ENCODE measurements at regions not wholly inside any gene's neighbourhood (a gene's known extent, or its start where the extent isn't known, plus 50 kb on each side); places are given as distances from the start of the nearest gene placed in this dataset.
"Not testable (repeated sequence)": the region's sequence is repeated elsewhere in the genome, so short reads cannot be mapped to it uniquely, and the experiment has no call there.

GRCh38 chr9:1875251-1875851, 139.8 kb upstream of the SMARCA2 start:
- DNase-seq (ENCODE audit: low read depth), result no peak

DNA sequence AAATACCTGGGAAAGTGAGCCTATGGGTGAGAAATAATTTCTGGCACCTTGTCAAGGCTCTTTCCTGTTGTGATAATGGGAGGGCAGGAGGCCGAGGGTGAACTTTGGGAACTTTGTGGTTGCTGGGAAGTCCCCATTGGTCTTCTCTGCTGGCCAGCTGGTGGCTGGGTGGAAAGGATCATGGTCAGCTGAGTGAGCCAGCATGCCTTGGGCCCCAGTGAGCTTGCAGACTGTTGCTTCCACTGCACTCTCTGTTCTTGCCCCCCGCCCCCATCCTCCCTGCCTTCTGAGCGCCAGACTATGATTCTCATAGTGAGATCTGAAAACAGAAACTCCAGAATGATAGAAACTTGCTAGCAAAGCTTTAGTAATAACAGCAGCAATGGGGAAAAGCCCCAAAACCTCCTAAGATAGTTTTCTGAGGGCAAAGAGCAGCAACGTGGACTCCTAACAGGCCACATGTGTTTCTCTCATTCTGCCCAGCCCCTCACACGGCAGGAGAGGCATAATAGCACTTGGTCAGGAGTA, 139.2 kb upstream of the SMARCA2 start:
- no peak for DNase-seq (ENCODE audit: low read depth)

DNA sequence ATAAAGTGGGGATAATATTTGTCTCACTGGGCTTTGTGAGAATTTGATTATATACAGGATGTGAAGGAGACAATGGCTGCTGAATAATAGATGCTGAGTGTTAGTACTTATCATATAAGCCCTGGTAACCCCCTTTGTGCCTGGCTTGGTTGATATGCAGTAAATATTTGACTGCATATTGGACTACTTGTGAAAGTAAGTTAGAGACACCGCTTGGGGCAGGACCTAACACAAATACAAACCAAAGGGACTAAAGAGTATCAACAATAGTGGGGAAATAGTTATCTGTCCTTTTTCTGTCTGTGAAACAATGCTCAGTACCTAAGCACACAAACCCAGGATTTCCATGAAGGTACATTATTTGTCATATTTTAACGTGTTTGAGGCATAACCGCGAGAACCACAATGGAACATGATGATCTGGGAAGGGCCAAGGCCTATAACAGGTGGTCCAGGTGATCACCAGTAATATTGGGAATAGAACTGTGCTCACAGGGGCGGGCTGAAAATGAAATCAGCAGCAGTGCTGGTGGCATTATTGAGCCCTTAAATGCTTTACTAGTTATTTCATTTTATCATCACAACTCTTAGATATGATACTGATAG, 138.2 kb upstream of the SMARCA2 start:
- no peak for DNase-seq (ENCODE audit: low read depth)

DNA sequence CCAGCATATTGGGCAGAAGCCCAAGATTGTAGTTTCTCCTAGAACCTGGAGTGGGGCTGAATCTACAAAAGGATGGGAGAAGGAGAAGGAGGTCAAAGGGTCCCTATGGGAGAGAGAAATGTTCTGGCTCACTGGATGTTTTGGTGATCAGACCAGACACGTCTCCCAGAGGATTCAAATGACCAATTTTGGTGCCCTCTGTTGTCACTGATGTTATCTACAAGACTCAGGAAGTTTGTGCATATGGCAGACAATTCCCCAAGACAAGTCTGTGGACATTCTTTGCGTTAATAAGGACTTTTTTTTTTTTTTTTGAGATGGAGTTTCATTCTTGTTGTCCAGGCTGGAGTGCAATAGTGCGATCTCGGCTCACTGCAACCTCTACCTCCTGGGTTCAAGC, 137.2 kb upstream of the SMARCA2 start:
- DNase-seq (ENCODE audit: low read depth), result no peak

DNA sequence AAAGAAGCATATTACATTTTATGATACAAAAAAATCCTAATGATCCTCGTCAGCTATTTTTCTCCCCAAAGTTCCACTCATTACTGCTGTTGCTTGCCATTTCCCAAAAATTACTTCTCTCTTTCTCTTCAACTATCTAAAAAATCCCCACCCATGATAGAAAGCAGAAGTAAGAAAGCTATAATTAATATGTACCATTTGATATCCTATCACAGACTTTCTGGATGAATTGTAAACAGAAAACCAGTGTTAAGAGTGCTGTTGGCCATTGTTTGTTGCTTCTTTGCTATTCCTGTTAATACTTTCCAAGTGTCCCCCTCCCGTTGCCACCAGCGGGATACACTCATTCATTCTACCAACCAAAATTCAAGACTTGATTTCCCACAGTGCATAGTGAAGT, 136.3 kb upstream of the SMARCA2 start:
- DNase-seq (ENCODE audit: low read depth), result no peak

DNA sequence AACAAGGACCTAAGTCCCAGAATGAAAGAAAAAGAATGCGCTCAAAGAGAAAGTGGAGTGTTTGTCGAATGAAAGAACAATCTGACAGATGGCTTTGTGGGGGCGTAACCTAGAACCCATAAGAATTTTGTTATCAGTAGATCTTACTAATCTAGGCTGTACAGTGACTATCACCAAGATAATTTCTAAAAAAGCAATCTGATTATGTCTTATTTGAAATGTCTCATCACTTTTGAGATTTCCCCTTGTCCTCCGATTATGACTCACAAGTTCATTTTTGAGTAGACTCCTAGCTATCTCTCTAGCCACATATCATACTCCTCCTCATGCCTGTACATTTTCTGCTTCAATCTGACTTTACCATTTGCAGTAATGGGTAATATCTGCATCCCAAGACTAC, 135.6 kb upstream of the SMARCA2 start:
- DNase-seq (ENCODE audit: low read depth), result no peak

- no peak for DNase-seq (ENCODE audit: low read depth)
These were observed 135.0 kb upstream of the SMARCA2 start for GRCh38 chr9:1880038-1880565.

DNA sequence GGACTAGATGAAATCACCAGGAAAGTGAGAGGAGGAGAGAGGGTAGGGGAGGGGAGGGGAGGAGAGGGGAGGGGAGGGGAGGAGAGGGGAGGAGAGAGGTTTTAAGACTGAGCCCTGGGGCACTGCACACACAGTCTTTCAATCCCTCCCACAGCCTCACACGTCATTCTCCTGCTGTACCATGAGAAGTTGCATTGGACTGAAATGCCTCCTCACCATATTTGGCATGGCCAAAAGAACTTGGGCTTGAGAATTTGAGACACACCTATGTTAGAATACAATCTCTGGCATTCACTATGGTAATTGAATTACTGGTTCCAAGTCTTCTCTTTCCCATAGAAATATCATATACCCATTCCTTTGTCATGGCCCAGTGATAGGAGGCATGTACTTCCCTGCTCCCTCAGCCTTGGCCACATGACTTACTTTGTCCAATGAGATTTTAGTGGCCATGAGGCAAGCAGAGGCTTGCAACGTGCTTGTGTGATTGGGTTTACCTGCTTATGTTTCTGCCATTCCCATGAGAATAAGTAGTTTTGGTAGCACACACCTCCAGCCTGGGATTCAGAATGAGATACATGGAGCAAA, 133.3 kb upstream of the SMARCA2 start:
- DNase-seq (ENCODE audit: low read depth), result no peak

GRCh38 chr9:1882711-1883403, 132.3 kb upstream of the SMARCA2 start:
- DNase-seq (ENCODE audit: low read depth), result no peak

DNA sequence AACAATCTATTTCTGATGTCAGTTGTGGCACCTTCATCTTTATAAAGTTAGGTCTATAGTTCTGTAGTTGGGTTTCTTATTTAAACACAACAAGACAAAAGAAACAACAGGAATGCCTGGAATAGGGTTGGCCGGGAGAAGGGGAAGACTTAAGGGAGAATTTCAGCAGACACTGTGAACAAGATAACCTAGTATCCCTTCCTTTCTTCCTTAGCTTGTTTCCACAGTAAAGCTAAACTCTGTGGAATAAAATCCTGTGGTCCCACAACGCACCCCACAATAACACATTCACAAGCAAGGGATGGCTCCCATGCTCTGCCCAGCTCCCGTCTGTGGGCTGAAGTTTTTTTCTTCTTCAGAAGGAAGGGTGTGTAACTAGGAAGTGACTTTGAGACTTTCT, 124.9 kb upstream of the SMARCA2 start:
- no peak for DNase-seq (ENCODE audit: low read depth)

DNA sequence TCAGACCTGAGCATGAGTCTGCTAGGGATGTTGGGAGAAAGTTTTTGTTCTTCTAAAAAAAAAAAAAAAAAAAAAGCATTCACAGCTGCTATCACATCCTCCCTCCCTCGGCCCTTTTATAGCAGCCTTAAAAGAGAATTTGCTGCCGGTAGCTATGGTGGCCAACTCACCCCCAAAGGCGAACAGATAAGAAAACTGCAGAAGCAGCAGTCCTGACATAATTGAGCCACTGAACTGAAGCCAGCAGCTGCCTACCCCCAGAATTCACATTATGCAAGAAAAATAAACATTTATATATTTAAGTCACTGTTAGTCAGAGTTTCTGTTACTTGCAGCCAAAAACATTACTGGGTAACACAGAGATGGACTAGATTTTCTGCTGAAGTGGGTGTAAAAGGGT, 124.3 kb upstream of the SMARCA2 start:
- DNase-seq (ENCODE audit: low read depth), result no peak

GRCh38 chr9:1903080-1903704, 112.0 kb upstream of the SMARCA2 start:
- DNase-seq (ENCODE audit: low read depth), result not testable (repeated sequence)

DNA sequence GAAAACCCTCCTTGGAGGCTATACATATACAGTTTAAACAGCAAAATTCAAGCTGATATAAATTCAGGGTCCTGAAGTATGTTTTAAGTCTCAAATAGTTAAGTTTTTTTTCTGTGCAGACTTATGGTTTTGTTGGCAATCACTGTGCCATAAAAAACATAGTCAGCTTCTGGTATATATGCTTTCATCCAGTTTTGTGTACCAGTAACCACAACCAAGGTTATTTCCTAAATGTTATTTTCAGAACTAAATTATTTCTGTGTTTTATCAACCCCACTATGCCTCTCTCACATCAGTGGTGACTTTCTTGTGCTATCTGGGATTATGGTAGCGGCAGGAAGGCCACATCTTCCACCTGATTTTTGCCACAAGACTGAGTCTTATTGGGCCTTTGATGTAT, 107.7 kb upstream of the SMARCA2 start:
- DNase-seq (ENCODE audit: low read depth), result no peak

GRCh38 chr9:1909322-1909721, 105.8 kb upstream of the SMARCA2 start:
- DNase-seq (ENCODE audit: low read depth), result no peak

- no peak for DNase-seq (ENCODE audit: low read depth)
These were observed 104.8 kb upstream of the SMARCA2 start for GRCh38 chr9:1910269-1910811.

- no peak for DNase-seq (ENCODE audit: low read depth)
These were observed 101.4 kb upstream of the SMARCA2 start for GRCh38 chr9:1913631-1914330.

GRCh38 chr9:1916095-1916494, 99.1 kb upstream of the SMARCA2 start:
- no peak for DNase-seq (ENCODE audit: low read depth)

- no peak for DNase-seq (ENCODE audit: low read depth)
These were observed 98.5 kb upstream of the SMARCA2 start for GRCh38 chr9:1916655-1917054.

- DNase-seq (ENCODE audit: low read depth), result no peak
These were observed 97.7 kb upstream of the SMARCA2 start for GRCh38 chr9:1917396-1917935.

DNA sequence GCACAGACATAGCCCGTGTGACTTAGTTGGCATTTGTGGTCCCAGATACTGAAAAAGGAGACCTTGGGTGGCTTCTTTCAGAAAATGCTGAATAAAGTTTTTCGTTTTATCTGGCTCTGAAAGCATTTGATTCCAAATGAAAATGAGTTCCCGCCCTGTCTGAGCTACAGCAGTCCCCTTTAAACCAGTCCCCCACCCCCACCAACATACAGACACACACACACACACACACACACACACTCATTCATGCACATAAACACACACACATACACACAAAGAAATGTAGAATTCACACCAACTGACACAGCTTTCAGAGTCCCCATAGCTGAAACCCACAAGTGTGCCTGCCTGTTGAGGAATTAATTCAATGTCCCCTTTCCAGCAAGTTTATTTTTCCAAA, 97.0 kb upstream of the SMARCA2 start:
- no peak for DNase-seq (ENCODE audit: low read depth)

GRCh38 chr9:1918622-1919021, 96.5 kb upstream of the SMARCA2 start:
- DNase-seq (ENCODE audit: low read depth), result no peak

Measured in T follicular helper cell (primary cell).